GM21526 (cell line): ENCODE measurements at regions not wholly inside any gene's neighbourhood (a gene's known extent, or its start where the extent isn't known, plus 50 kb on each side); places are given as distances from the start of the nearest gene placed in this dataset.

ENCODE experiments used
- ATAC-seq: cut with Tn5 transposase; IDR thresholded peaks from one replicate; pipeline ENCODE4 v1.9.1; 2021; ENCODE audit warnings: moderate library complexity; ENCODE audit not compliant: unreplicated experiment, low FRiP score

DNA sequence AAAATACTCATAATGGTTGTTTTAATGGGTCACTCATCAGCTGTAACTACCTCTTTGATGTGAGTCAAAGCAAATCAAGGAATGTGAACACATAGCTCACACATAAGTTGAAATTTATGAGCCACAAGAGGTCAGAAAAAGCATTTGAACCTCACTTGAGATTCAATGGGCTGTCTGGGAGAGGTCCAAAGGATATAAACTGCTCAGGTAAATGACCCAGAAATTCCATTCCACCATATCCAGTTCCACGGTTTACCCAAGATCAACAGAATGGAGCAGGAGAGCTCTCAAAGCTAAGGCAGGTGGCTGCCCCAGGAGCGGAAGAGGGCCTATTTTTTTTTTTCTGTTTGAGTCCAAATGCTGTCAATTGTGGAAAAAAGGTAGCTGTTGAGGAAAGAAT lies 464.1 kb downstream of the TNS1 start:
- no peak for ATAC-seq

DNA sequence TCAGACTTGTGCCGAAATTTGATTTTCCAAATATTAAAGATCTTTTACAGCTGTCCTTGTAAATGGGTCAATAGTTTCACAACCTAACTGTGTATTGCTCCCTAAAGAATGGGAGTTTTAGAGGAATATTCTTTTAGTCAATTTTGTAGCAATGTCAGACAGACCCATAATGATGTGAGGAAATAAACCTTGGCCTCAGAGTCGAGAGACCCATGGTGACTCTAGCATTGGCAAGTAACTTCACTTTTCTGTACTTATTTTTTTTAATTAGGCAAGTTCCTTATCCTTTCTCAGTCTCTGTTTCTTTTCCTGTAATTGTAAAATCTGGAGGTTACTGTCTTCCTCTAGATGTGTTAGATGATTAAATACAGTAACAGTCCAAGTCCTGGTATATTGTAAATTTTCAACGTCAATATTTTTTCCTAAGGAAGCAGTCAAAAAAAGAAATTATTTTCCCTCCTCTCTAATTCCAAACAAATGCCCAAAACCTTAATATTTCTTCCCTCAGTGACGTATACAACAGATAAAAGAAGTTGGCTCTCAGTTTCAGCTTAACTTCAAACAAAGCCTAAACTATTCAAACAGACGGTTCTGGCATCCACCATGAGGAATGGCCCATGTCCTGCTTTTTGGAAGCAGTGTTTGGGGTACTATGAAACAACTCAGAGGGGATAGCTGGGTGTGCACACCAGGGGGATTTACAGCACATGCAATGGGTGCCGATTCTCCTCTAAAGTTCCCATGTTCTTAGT lies 466.7 kb downstream of the TNS1 start:
- ATAC-seq = no peak

DNA sequence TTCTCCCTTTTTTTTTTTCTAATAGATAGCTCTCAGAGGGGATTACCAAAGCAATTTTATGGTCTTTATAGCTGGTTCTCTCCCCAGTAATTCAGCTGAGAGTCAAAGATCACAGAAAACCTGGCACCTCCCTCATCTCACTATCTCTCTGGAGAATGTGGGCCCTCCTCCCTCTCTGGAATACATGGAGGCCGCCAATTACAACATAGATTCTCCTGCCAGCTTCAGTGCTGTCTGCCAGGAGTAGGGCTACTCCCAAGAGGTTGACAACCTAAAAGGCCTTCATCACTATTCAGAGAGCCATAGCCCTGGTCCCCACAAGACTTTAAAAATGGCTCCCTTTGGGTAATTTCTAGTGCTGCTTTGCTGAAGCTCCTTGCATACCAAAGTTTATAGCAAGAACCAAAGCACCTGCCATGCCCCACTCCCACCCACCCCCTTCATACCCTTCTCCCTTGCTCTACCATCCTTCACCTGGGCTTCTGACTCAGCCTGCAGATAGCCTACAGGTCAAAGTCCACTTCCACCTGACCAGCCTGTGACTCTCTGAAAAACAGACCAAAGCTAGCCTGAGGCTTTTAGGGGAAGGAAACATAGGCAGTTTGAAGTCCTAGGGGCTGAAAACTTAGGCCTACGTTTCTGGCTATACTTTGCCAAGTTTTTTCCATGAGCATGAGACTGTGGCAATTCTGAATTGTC lies 472.3 kb downstream of the TNS1 start:
- no peak for ATAC-seq

DNA sequence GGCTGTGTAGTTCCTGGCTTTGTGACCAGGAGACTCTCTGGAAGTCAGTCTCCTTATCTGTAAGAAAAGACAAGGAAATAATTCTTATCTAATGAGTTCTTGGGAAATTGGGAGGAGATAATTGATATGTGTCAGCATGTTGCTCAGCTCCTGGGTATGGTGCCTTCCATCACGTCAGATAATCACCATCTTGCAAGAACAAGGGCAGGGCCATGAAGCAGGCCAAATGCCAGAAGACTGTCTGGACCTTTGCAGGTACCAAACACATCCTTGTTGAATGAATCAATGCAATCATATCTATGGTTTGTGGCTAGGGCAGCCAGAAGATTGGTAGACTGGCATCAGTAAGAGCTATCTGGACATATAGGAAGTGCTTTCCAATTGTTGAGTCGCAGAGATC lies 473.5 kb downstream of the TNS1 start:
- no peak for ATAC-seq

DNA sequence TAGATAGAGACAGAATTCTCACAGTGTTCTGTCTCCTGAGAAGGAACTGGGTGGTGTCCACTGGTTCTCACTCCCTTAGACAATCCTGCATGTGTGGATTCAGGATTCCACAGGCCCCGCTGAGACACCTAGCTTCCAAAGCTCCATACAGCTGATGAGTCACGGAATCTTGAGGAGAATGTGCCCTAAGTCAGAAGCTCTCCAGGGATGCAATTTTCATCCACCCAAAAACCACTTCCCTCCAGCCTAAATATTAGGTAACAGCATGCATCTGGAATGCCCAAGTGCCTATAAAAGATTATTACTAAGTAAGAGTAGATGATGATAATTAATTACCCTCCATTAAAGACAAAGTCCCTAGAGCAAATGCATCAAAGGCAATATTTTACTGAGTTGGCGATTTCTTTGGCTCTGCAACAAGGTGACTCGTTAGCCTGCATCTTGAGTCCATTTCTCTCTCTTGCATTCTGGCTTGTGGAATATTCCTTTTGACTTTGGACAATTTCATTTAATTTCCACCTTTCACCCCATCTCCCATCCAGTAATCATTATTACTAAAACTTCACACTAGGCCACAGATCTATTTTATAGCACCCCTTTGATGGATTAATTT lies 475.1 kb downstream of the TNS1 start:
- no peak for ATAC-seq

DNA sequence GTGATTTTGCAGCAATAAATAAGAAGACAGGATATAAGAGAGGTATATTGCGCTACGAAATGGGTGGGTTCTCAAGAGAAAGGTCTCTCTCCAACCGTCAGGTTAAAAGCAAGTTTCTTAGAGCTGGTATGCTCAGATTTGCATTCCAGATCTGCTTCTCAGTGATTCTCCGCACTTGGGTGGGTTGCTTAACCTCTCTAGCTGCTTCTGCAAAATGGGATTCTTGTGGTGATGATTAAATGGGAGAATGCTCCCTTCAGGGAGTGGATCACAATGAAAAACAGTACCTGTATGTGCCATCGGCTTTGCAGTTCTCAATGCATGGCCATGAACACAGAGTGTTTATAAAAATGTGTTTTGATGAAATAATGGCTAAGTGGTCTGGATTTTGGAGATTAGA lies 477.7 kb downstream of the TNS1 start:
- ATAC-seq = no peak

DNA sequence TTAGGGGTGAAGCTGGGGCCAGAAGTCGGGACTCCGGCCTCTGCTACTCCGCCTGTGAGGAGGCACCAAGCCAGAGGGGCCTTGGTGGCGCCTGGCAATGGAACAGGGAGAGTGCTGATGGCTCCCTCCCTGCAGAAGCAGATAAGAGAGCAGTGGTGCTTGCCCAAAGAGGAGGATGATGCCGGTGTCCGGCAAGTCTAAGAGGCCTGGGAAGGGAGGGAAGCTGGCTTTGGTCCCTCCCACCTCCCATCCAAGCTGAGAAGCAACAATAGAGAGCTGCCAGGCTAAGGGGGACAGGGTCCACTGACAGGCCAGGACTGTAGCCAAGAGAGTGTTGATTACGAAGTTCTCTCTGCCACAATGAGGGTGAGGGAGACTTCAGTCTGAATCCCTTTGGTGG lies 479.5 kb downstream of the TNS1 start:
- no peak for ATAC-seq

DNA sequence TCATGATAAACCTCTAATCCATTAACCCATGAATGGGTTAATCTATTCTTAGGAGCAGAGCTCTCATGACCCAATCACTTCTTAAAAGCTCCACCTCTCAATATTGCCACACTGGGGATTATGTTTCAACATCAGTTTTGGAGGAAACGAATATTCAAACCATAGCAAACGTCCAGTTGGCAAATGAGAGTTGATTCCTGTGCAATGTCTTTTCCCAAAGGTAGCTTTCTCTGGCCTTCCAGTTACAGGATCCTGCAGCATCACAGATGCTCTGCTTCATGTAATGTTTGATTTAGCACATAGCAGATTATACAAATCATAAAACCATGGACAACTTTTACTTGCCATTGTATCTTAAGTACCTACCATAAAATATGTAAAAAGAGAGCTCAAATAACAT lies 481.0 kb downstream of the TNS1 start:
- no peak for ATAC-seq

DNA sequence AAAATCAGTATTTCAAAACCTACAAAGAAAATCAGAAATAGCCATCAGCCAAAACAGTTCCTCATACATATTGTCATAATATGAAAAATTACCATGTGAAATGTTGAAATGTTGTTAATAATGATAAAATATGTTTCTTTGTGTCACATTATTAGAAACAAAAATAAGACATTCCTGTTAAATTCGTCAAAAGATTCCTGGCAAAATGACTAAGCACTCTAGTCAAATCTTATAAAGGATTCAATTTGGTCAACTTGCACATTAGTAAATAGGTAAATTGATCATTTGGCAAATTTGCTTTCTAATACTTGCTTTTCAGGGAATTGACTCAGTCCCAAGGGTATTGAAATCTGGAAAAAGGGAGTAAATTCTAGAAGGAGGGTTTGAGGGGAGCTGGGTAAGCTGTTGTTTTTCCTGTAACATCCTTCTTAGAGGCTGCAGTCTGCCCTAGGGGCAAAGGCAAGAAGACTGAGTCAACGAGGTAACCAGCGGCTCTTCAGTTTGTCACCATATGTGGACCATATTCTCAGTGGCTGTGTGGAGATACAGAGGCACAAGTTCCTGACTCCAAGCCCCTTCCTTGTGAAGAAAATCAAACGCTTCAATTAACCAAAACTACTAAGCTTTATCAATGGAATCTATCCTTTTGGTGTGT lies 482.3 kb downstream of the TNS1 start:
- ATAC-seq = no peak

DNA sequence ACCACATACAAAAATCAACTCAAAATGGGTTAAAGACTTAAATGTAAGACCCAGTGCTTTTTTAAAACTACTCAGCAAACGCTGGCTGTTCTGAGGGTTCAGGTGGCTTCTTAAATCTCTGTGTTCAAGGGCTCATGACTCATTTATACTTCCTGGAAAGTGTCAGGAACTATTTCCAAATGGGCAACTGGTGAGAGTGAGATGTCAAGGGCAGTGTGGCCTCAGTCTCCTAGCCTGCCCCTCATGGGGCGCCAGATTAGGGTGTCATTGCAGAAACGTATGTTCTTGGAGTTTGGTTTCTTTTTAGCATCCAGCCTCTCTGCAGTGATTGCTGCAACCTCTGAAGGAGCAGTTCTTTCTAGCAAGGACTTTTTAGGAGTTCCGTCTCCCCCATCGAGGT lies 485.4 kb downstream of the TNS1 start:
- no peak for ATAC-seq

DNA sequence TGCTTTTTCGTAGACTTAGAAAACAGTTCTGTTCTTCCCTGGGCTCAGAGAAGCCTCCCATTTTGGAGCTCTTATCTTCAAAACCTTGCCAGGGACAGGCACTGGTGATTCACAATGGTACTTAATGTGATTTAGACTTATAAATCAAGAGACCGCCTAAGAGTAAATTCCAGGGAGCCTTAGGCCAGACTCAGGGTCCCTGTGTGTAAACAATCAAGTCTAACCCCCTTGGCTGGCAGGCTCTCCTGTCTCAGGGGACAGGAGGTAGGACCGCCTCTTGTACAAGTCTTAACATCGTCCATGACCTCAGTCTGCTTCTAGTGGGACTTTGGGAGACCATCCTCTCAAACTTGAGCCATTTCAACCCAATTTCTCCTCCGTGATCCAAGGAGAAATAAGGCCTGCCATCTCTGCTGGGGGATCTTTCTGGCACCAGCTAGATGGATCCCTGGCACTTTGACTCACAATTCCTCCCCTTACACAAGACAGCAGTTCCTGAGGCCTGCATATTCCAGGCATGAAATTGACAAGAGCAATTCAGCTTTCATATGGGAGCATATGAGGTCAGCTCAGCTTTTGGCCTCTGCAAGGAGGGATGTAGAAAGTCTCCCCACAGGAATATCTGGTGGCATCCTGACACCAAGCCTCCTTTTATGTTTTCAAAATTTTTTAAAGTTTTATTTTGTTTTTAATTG lies 487.0 kb downstream of the TNS1 start:
- ATAC-seq = no peak

DNA sequence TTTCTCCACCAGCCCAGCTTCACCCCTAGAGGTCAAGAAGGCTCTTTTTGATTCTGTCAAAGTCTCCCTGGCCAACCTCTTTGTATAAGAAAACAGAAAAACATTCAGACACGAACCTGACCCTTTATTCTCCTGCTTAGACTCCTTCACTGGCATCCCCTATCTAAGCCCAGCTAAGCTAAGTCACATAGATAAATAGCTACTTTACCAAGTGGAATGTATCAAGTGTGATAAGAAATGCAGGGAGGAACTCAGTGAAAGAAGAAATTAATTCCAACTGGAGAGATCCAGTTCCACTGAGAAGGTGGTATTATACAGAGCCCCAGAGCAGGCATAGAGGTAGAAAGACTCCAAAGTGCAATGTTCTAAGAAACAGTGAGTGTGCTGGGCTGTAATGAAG lies 489.5 kb downstream of the TNS1 start:
- no peak for ATAC-seq

DNA sequence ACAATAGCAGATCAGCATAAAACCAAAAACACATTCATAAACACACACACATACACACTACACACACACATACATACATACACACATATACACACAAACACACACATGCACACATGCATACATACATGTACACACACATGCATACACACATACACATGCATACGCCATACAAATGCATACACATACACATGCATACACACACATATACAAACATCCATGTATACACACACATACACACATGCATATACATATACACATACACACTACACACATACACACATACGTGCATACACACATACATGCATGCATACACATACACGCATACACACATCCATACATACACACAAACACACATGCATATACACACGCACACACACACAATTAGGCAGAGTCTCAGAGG lies 490.1 kb downstream of the TNS1 start:
- ATAC-seq = no peak

DNA sequence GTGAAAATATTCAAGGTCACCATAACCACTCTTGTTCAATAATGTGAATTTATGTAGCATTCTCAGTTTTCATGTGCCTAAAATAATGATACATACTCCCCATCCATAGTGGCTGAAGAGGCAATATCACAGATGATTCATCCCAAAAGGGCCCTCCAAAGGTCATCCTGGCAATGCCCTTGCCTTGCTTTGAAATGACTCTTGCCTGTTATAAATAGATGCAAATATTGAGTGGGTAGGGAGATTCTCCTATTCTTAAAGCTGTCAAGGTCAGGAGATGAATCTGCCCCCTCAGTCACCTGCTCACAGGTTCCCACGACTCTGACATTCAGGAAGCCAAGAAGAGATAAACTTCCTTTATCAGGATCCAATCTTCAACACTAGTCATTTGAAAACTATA lies 490.5 kb downstream of the TNS1 start:
- ATAC-seq = no peak

DNA sequence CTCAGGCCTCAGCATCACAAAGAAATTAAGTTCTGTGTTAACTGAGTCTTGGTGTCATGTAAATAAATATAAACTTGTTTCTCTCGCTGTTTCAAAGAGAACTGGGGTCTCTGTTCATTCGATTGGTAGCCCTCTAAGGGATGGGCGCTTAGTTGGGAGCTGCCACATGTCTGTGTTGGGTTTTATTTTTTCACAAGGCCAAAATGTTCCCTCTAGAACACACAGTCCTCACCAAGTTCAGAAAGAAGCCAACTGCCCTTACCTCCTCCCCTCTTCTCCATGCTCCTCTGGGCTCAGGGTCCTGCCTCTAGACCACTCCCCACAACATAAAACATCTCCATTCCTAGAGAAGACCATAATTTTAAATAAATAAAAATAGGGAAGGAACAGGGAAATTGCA lies 490.9 kb downstream of the TNS1 start:
- no peak for ATAC-seq

DNA sequence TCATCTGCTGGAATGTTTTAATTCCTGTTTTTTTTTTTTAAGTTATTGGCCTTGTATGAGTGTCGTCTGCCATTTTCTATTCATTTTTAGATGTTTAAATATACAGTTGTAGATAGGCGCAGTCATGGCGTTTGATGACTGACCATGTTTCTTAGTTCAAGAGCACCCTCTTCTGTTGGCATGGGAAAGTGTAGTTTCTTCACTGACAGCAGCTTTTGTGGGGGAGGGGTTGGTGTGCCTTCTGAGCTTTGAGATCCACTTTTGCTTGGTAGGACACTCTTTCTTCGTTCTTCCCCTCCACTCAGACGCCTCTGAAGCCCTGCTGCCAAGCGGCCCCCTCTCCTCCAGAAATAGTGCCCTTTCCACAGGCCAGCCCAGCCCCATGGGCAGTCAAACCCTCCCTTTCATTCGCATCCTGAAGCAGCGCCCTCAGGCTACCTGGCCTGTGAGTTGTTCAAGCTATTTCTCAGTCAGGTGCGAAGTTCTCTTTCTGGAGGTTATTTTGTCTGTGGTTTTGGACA lies 492.0 kb downstream of the TNS1 start:
- no peak for ATAC-seq

DNA sequence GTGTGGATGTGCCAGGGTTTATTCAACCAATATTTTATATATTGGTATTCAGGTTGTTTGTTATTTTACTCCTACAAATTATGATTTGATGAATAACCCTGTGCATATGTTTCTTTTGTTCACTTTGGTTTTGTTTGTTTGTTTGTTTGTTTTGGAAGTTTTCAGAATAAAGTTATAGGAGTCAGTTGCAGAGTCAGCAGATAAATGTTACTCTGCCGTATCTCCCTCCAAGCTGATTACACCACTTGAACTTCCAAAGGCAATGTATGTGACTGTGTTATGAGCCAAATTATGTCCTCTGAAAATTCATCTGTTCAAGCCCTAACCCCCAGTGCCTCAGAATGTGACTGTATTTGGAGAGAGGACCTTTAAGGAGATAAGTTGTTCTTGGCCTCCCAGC lies 497.5 kb downstream of the TNS1 start:
- ATAC-seq = no peak

DNA sequence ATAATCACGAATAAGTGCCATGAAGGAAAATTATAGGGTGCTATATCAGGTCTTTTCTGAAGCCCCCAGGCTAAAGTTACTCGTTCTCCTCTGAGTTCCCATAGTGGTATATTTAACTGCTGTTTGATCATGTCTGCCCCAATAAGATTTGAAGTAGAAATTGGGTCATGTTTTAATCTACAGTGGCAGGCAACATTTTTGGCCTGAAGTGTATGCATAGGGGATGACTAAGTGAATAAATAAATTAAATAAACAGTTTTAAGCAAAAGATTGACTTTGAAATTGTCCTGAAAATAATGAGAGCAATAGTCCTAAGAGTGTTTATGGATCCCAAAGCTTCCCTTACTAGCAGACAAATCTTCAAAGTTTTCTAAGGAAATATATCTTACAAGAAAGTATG lies 500.9 kb downstream of the TNS1 start:
- ATAC-seq = no peak

DNA sequence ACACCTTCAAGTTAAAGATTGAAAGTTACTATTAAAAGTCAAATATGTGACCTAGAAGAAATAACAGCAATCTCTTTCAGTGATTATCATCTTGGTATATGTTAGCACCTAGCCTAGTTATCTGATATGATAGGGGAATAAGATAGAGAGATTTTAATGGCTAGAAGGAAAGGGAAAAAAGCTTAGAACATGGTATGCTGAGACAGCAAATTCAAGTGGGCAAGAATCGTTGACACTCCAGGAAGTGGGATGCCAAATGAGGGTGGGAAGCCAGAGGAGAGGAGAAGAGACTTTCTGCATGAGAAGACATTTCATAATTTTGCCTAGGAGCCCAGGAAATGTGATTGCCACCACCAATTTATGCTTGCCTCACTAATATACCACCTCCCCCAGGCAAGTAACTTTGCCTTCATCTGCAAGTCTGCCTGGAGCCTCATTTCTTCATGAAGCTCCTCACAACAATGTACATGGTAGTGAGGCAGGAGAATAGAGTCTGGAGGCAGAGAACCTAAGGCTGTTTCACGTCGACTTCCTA lies 504.9 kb downstream of the TNS1 start:
- ATAC-seq = no peak

DNA sequence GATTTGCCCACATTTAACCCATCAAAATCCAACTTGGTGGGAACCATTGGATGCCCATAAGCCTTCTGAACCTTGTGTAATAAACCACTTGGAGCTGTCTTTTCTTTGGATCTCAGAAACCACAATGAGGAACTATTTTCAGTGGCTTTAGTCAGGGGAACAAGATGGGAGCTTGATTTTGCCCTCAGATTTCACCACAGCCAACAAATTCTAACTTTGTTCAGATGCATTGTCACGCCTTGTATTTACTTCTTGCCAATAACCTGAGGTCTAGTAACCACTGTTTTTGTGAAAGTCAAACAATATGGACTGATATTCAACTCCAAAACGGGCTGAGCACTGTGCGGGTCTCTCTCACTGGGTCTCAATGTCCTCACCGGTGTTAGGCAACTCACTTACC lies 508.2 kb downstream of the TNS1 start:
- no peak for ATAC-seq
